ENCODE measurements at regions not wholly inside any gene's neighbourhood (a gene's known extent, or its start where the extent isn't known, plus 50 kb on each side); places are given as distances from the start of the nearest gene placed in this dataset.

GRCh38 chr6:9409126-9409525 lies 973.8 kb upstream of the SLC35B3 start:
- H3K27me3 ChIP-seq (ENCODE audit: control insufficient read depth in 2 of 2, insufficient read depth in 1 of 2, low read length in 1 of 2): no peaks in the 10 kb centered on the region
- no peak for DNase-seq (ENCODE audit: low read depth in 6 of 9, low spot score in 9 of 9)
- 86% methylated on average over 2 of the region's 2 CpGs for WGBS

GRCh38 chr6:9408402-9409117 lies 973.2 kb upstream of the SLC35B3 start:
- Histone ChIP-seq H3K27me3 (ENCODE audit: control insufficient read depth in 2 of 2, insufficient read depth in 1 of 2, low read length in 1 of 2) (no peaks in the 10 kb centered on the region), H3K9me3 (ENCODE audit: control insufficient read depth in 2 of 2, insufficient read depth in 1 of 2, low read length in 1 of 2) (no peaks in the 10 kb centered on the region), H3K36me3 (ENCODE audit: control insufficient read depth in 2 of 2, insufficient read depth in 2 of 2, low read length in 1 of 2) (no peaks in the 10 kb centered on the region), H3K27ac (ENCODE audit: low read depth in 1 of 2, low read length in 1 of 2) (no peak overlapping the region), H3K4me3 (ENCODE audit: low read length in 2 of 2) (no peak overlapping the region), H3K4me1 (ENCODE audit: control insufficient read depth in 2 of 2, insufficient read depth in 2 of 2, low read length in 2 of 2) (no peaks in the 10 kb centered on the region)
- WGBS: 94% methylated on average over 2 of the region's 2 CpGs
- DNase-seq (ENCODE audit: low read depth in 6 of 9, low spot score in 9 of 9): no peak

More at GRCh38 chr6:9409126-9409525, 973.8 kb upstream of the SLC35B3 start:
- H3K9me3 ChIP-seq (ENCODE audit: control insufficient read depth in 2 of 2, insufficient read depth in 1 of 2, low read length in 1 of 2): no peaks in the 10 kb centered on the region
- H3K36me3 ChIP-seq (ENCODE audit: control insufficient read depth in 2 of 2, insufficient read depth in 2 of 2, low read length in 1 of 2): no peaks in the 10 kb centered on the region
- no peak overlapping the region for H3K4me3 ChIP-seq (ENCODE audit: low read length in 2 of 2)
- H3K27ac ChIP-seq (ENCODE audit: low read depth in 1 of 2, low read length in 1 of 2): no peak overlapping the region
- no peaks in the 10 kb centered on the region for H3K4me1 ChIP-seq (ENCODE audit: control insufficient read depth in 2 of 2, insufficient read depth in 2 of 2, low read length in 2 of 2)

GRCh38 chr6:9405825-9406224 lies 970.5 kb upstream of the SLC35B3 start:
- no peak for DNase-seq (ENCODE audit: low read depth in 6 of 9, low spot score in 9 of 9)
- Histone ChIP-seq H3K36me3 (ENCODE audit: control insufficient read depth in 2 of 2, insufficient read depth in 2 of 2, low read length in 1 of 2) (no peaks in the 10 kb centered on the region), H3K4me3 (ENCODE audit: low read length in 2 of 2) (no peak overlapping the region), H3K27ac (ENCODE audit: low read depth in 1 of 2, low read length in 1 of 2) (no peak overlapping the region), H3K4me1 (ENCODE audit: control insufficient read depth in 2 of 2, insufficient read depth in 2 of 2, low read length in 2 of 2) (no peaks in the 10 kb centered on the region), H3K27me3 (ENCODE audit: control insufficient read depth in 2 of 2, insufficient read depth in 1 of 2, low read length in 1 of 2) (no peaks in the 10 kb centered on the region), H3K9me3 (ENCODE audit: control insufficient read depth in 2 of 2, insufficient read depth in 1 of 2, low read length in 1 of 2) (no peaks in the 10 kb centered on the region)
- 69% methylated on average over 7 of the region's 7 CpGs for WGBS

- no peak overlapping the region for H3K4me3 ChIP-seq (ENCODE audit: low read length in 2 of 2)
- WGBS: 98% methylated on average over 6 of the region's 6 CpGs
- DNase-seq (ENCODE audit: low read depth in 6 of 9, low spot score in 9 of 9): no peak
- H3K36me3 ChIP-seq (ENCODE audit: control insufficient read depth in 2 of 2, insufficient read depth in 2 of 2, low read length in 1 of 2): no peaks in the 10 kb centered on the region
- no peaks in the 10 kb centered on the region for H3K4me1 ChIP-seq (ENCODE audit: control insufficient read depth in 2 of 2, insufficient read depth in 2 of 2, low read length in 2 of 2)
- no peak overlapping the region for H3K27ac ChIP-seq (ENCODE audit: low read depth in 1 of 2, low read length in 1 of 2)
- H3K27me3 ChIP-seq (ENCODE audit: control insufficient read depth in 2 of 2, insufficient read depth in 1 of 2, low read length in 1 of 2): no peaks in the 10 kb centered on the region
- H3K9me3 ChIP-seq (ENCODE audit: control insufficient read depth in 2 of 2, insufficient read depth in 1 of 2, low read length in 1 of 2): no peaks in the 10 kb centered on the region
Measured at GRCh38 chr6:9405369-9405768, 970.0 kb upstream of the SLC35B3 start.

GRCh38 chr6:9404351-9405146 lies 969.2 kb upstream of the SLC35B3 start:
- WGBS: 84% methylated on average over 10 of the region's 10 CpGs
- no peaks in the 10 kb centered on the region for H3K4me1 ChIP-seq (ENCODE audit: control insufficient read depth in 2 of 2, insufficient read depth in 2 of 2, low read length in 2 of 2)
- no peaks in the 10 kb centered on the region for H3K36me3 ChIP-seq (ENCODE audit: control insufficient read depth in 2 of 2, insufficient read depth in 2 of 2, low read length in 1 of 2)
- H3K27ac ChIP-seq (ENCODE audit: low read depth in 1 of 2, low read length in 1 of 2): no peak overlapping the region
- H3K4me3 ChIP-seq (ENCODE audit: low read length in 2 of 2): no peak overlapping the region
- H3K27me3 ChIP-seq (ENCODE audit: control insufficient read depth in 2 of 2, insufficient read depth in 1 of 2, low read length in 1 of 2): no peaks in the 10 kb centered on the region
- no peak for DNase-seq (ENCODE audit: low read depth in 6 of 9, low spot score in 9 of 9)
- no peaks in the 10 kb centered on the region for H3K9me3 ChIP-seq (ENCODE audit: control insufficient read depth in 2 of 2, insufficient read depth in 1 of 2, low read length in 1 of 2)

GRCh38 chr6:9403736-9404135 lies 968.4 kb upstream of the SLC35B3 start:
- Histone ChIP-seq H3K36me3 (ENCODE audit: control insufficient read depth in 2 of 2, insufficient read depth in 2 of 2, low read length in 1 of 2) (no peaks in the 10 kb centered on the region), H3K9me3 (ENCODE audit: control insufficient read depth in 2 of 2, insufficient read depth in 1 of 2, low read length in 1 of 2) (no peaks in the 10 kb centered on the region), H3K27me3 (ENCODE audit: control insufficient read depth in 2 of 2, insufficient read depth in 1 of 2, low read length in 1 of 2) (peaks cover 0 to 6% of the 10 kb centered on the region in 2 donors), H3K27ac (ENCODE audit: low read depth in 1 of 2, low read length in 1 of 2) (no peak overlapping the region), H3K4me3 (ENCODE audit: low read length in 2 of 2) (no peak overlapping the region), H3K4me1 (ENCODE audit: control insufficient read depth in 2 of 2, insufficient read depth in 2 of 2, low read length in 2 of 2) (no peaks in the 10 kb centered on the region)
- 83% methylated on average over 2 of the region's 2 CpGs for WGBS
- no peak for DNase-seq (ENCODE audit: low read depth in 6 of 9, low spot score in 9 of 9)

GRCh38 chr6:9401960-9402359 lies 966.6 kb upstream of the SLC35B3 start:
- Histone ChIP-seq H3K4me3 (ENCODE audit: low read length in 2 of 2) (no peak overlapping the region), H3K4me1 (ENCODE audit: control insufficient read depth in 2 of 2, insufficient read depth in 2 of 2, low read length in 2 of 2) (no peaks in the 10 kb centered on the region), H3K27ac (ENCODE audit: low read depth in 1 of 2, low read length in 1 of 2) (no peak overlapping the region), H3K9me3 (ENCODE audit: control insufficient read depth in 2 of 2, insufficient read depth in 1 of 2, low read length in 1 of 2) (no peaks in the 10 kb centered on the region), H3K36me3 (ENCODE audit: control insufficient read depth in 2 of 2, insufficient read depth in 2 of 2, low read length in 1 of 2) (no peaks in the 10 kb centered on the region), H3K27me3 (ENCODE audit: control insufficient read depth in 2 of 2, insufficient read depth in 1 of 2, low read length in 1 of 2) (peaks cover 0 to 11% of the 10 kb centered on the region in 2 donors)
- no peak for DNase-seq (ENCODE audit: low read depth in 6 of 9, low spot score in 9 of 9)
- WGBS: 96% methylated on average over 1 of the region's 1 CpG

- no peak for DNase-seq (ENCODE audit: low read depth in 6 of 9, low spot score in 9 of 9)
- H3K9me3 ChIP-seq (ENCODE audit: control insufficient read depth in 2 of 2, insufficient read depth in 1 of 2, low read length in 1 of 2): no peaks in the 10 kb centered on the region
- H3K36me3 ChIP-seq (ENCODE audit: control insufficient read depth in 2 of 2, insufficient read depth in 2 of 2, low read length in 1 of 2): no peaks in the 10 kb centered on the region
- H3K4me3 ChIP-seq (ENCODE audit: low read length in 2 of 2): no peak overlapping the region
- 94% methylated on average over 5 of the region's 5 CpGs for WGBS
- no peaks in the 10 kb centered on the region for H3K4me1 ChIP-seq (ENCODE audit: control insufficient read depth in 2 of 2, insufficient read depth in 2 of 2, low read length in 2 of 2)
- H3K27ac ChIP-seq (ENCODE audit: low read depth in 1 of 2, low read length in 1 of 2): no peak overlapping the region
- peaks cover 0 to 11% of the 10 kb centered on the region in 2 donors for H3K27me3 ChIP-seq (ENCODE audit: control insufficient read depth in 2 of 2, insufficient read depth in 1 of 2, low read length in 1 of 2)
Measured at GRCh38 chr6:9399916-9400315, 964.6 kb upstream of the SLC35B3 start.

GRCh38 chr6:9398767-9399373 lies 963.5 kb upstream of the SLC35B3 start:
- Histone ChIP-seq H3K4me3 (ENCODE audit: low read length in 2 of 2) (no peak overlapping the region), H3K9me3 (ENCODE audit: control insufficient read depth in 2 of 2, insufficient read depth in 1 of 2, low read length in 1 of 2) (no peaks in the 10 kb centered on the region), H3K36me3 (ENCODE audit: control insufficient read depth in 2 of 2, insufficient read depth in 2 of 2, low read length in 1 of 2) (no peaks in the 10 kb centered on the region), H3K4me1 (ENCODE audit: control insufficient read depth in 2 of 2, insufficient read depth in 2 of 2, low read length in 2 of 2) (no peaks in the 10 kb centered on the region), H3K27ac (ENCODE audit: low read depth in 1 of 2, low read length in 1 of 2) (no peak overlapping the region), H3K27me3 (ENCODE audit: control insufficient read depth in 2 of 2, insufficient read depth in 1 of 2, low read length in 1 of 2) (peaks cover 0 to 11% of the 10 kb centered on the region in 2 donors)
- 28% methylated on average over 42 of the region's 42 CpGs for WGBS
- no peak for DNase-seq (ENCODE audit: low read depth in 6 of 9, low spot score in 9 of 9)

Measured in thymus (tissue), 11 donors.